H9 (cell line): ENCODE measurements at regions not wholly inside any gene's neighbourhood (a gene's known extent, or its start where the extent isn't known, plus 50 kb on each side); places are given as distances from the start of the nearest gene placed in this dataset.

Experiments used
- DNase-seq: peaks from one replicate; pipeline ENCODE4 v3.0.0-alpha.2; 2017
- H2AFZ ChIP-seq: one replicate; pipeline ENCODE4 v1.6.1; 2013; ENCODE audit warnings: mild to moderate bottlenecking, low read length, control low read depth, moderate library complexity
- H2AK5ac ChIP-seq: 2 replicates; pipeline ENCODE4 v1.6.1; 2013; ENCODE audit warnings: low read length, control low read depth, mixed read lengths; ENCODE audit not compliant: insufficient read length
- H2BK120ac ChIP-seq: one replicate; pipeline ENCODE4 v1.6.1; 2013; ENCODE audit warnings: low read depth, mild to moderate bottlenecking, low read length, control low read depth, inconsistent platforms; ENCODE audit not compliant: poor library complexity, severe bottlenecking
- H2BK12ac ChIP-seq: 2 replicates; pipeline ENCODE4 v1.6.1; 2013; ENCODE audit warnings: low read length, control low read depth, mixed read lengths, low read depth; ENCODE audit not compliant: insufficient read length
- H2BK15ac ChIP-seq: 2 replicates; pipeline ENCODE4 v1.6.1; 2013; ENCODE audit warnings: low read depth, low read length, control low read depth
- H2BK20ac ChIP-seq: one replicate; pipeline ENCODE4 v1.6.1; 2013; ENCODE audit warnings: low read depth, mild to moderate bottlenecking, low read length, control low read depth, inconsistent platforms; ENCODE audit not compliant: poor library complexity, severe bottlenecking
- H2BK5ac ChIP-seq: 2 replicates; pipeline ENCODE4 v1.6.1; 2013; ENCODE audit warnings: low read length, control low read depth, mixed read lengths; ENCODE audit not compliant: insufficient read length
- H3K14ac ChIP-seq: 2 replicates; pipeline ENCODE4 v1.6.1; 2013; ENCODE audit warnings: low read length, control low read depth; ENCODE audit not compliant: insufficient read depth
- H3K18ac ChIP-seq: 2 replicates; pipeline ENCODE4 v1.6.1; 2013; ENCODE audit warnings: low read depth, mild to moderate bottlenecking, mixed read lengths, low read length, control low read depth; ENCODE audit not compliant: insufficient read length
- H3K23ac ChIP-seq: 2 replicates; pipeline ENCODE4 v1.6.1; 2013; ENCODE audit warnings: low read length, control low read depth, mixed read lengths, low read depth; ENCODE audit not compliant: insufficient read length
- H3K23me2 ChIP-seq: 2 replicates; pipeline ENCODE4 v1.6.1; 2013; ENCODE audit warnings: low read depth, mild to moderate bottlenecking, mixed read lengths, low read length, control low read depth; ENCODE audit not compliant: insufficient read length, poor library complexity, severe bottlenecking
- H3K27ac ChIP-seq: 2 replicates; pipeline ENCODE4 v1.5.1; 2013; ENCODE audit warnings: low read length, control low read depth, mixed read lengths, low read depth; ENCODE audit not compliant: insufficient read length
- H3K27me3 ChIP-seq: 2 replicates; pipeline ENCODE4 v1.6.1; 2013; ENCODE audit warnings: low read length, control low read depth, inconsistent platforms; ENCODE audit not compliant: insufficient read depth
- H3K4ac ChIP-seq: 2 replicates; pipeline ENCODE4 v1.6.1; 2013; ENCODE audit warnings: low read depth, mild to moderate bottlenecking, control low read depth, inconsistent platforms, low read length, moderate library complexity
- H3K4me1 ChIP-seq: 2 replicates; pipeline ENCODE4 v1.6.1; 2013; ENCODE audit warnings: low read length, control low read depth, inconsistent platforms; ENCODE audit not compliant: insufficient read depth
- H3K4me2 ChIP-seq: 2 replicates; pipeline ENCODE4 v1.6.1; 2013; ENCODE audit warnings: low read length, control low read depth, mixed read lengths; ENCODE audit not compliant: insufficient read length, insufficient read depth
- H3K56ac ChIP-seq: 2 replicates; pipeline ENCODE4 v1.6.1; 2013; ENCODE audit warnings: low read depth, mild to moderate bottlenecking, mixed read lengths, low read length, control low read depth; ENCODE audit not compliant: insufficient read length
- H3K79me1 ChIP-seq: 2 replicates; pipeline ENCODE4 v1.6.1; 2013; ENCODE audit warnings: low read depth, mild to moderate bottlenecking, moderate library complexity, low read length, control low read depth, inconsistent platforms; ENCODE audit not compliant: insufficient read depth, poor library complexity, severe bottlenecking
- H3K79me2 ChIP-seq: 2 replicates; pipeline ENCODE4 v1.6.1; 2013; ENCODE audit warnings: low read length, control low read depth, inconsistent platforms; ENCODE audit not compliant: insufficient read depth
- H3K9ac ChIP-seq: 2 replicates; pipeline ENCODE4 v1.6.1; 2013; ENCODE audit warnings: low read length, control low read depth, mixed read lengths; ENCODE audit not compliant: insufficient read length; ENCODE audit errors: extremely low read depth
- H3K9me3 ChIP-seq: one replicate; pipeline ENCODE4 v1.6.1; 2013; ENCODE audit warnings: low read depth, low read length, inconsistent platforms; ENCODE audit not compliant: control insufficient read depth
- H3T11ph ChIP-seq: one replicate; pipeline ENCODE4 v1.6.1; 2013; ENCODE audit warnings: mild to moderate bottlenecking, low read length, control low read depth, inconsistent platforms
- H4K20me1 ChIP-seq: one replicate; pipeline ENCODE4 v1.6.1; 2013; ENCODE audit not compliant: control insufficient read depth, insufficient read length, insufficient read depth
- H4K5ac ChIP-seq: 2 replicates; pipeline ENCODE4 v1.6.1; 2013; ENCODE audit warnings: low read depth, mild to moderate bottlenecking, mixed read lengths, low read length, control low read depth; ENCODE audit not compliant: insufficient read length
- H4K8ac ChIP-seq: replicated peaks from 2 replicates; pipeline ENCODE4 v1.6.1; 2013; ENCODE audit warnings: low read length, control low read depth, mixed read lengths, low read depth; ENCODE audit not compliant: insufficient read length
- H4K91ac ChIP-seq: 2 replicates; pipeline ENCODE4 v1.6.1; 2013; ENCODE audit warnings: low read depth, mild to moderate bottlenecking, moderate library complexity, mixed read lengths, low read length, control low read depth; ENCODE audit not compliant: insufficient read length
- H3K27ac Mint-ChIP-seq, 3 experiments: 2 replicates in 2 of 3; 3 replicates in 1 of 3; pipeline ENCODE4 v1.8.0; 2020 to 2021; ENCODE audit warnings: mixed read lengths in 3 of 3, mild to moderate bottlenecking in 1 of 3, moderate library complexity in 1 of 3
- H3K27me3 Mint-ChIP-seq: 2 replicates; pipeline ENCODE4 v1.8.0; 2021; ENCODE audit warnings: low read depth, mild to moderate bottlenecking, moderate library complexity, mixed read lengths
- H3K36me3 Mint-ChIP-seq, 3 experiments: 2 replicates in 2 of 3; 3 replicates in 1 of 3; pipeline ENCODE4 v1.8.0; 2020 to 2021; ENCODE audit warnings: low read depth in 3 of 3, mixed read lengths in 3 of 3; ENCODE audit not compliant: insufficient read depth in 1 of 3
- H3K4me1 Mint-ChIP-seq, 2 experiments: 2 replicates each; pipeline ENCODE4 v1.8.0; 2020; ENCODE audit warnings: mixed read lengths in 2 of 2
- H3K4me3 Mint-ChIP-seq, 2 experiments: 2 replicates in 1 of 2; 3 replicates in 1 of 2; pipeline ENCODE4 v1.8.0; 2020 to 2021; ENCODE audit warnings: mild to moderate bottlenecking in 2 of 2, mixed read lengths in 2 of 2, moderate library complexity in 1 of 2
- H3K9me3 Mint-ChIP-seq, 2 experiments: 2 replicates in 1 of 2; 3 replicates in 1 of 2; pipeline ENCODE4 v1.8.0; 2020; ENCODE audit warnings: mild to moderate bottlenecking in 2 of 2, mixed read lengths in 2 of 2, moderate library complexity in 1 of 2
- WGBS: extraction: QIAGEN DNeasy Blood & Tissue Kit; methylation state at CpG from one replicate; pipeline ENCODE4 v1.1.7; 2013; ENCODE audit warnings: missing lambda C conversion rate, low lambda C conversion rate, mixed read lengths; ENCODE audit not compliant: insufficient read length; ENCODE audit errors: extremely low coverage; 5-methylcytosine and 5-hydroxymethylcytosine counted together
- TF ChIP-seq, protein P1 (sequence below): fragments of 200-600 bp; sonication (generic); conservative IDR thresholded peaks from 3 replicates; pipeline ENCODE4 v1.8.0; 2021; ENCODE audit warnings: antibody characterized with exemption, mild to moderate bottlenecking

DNA sequence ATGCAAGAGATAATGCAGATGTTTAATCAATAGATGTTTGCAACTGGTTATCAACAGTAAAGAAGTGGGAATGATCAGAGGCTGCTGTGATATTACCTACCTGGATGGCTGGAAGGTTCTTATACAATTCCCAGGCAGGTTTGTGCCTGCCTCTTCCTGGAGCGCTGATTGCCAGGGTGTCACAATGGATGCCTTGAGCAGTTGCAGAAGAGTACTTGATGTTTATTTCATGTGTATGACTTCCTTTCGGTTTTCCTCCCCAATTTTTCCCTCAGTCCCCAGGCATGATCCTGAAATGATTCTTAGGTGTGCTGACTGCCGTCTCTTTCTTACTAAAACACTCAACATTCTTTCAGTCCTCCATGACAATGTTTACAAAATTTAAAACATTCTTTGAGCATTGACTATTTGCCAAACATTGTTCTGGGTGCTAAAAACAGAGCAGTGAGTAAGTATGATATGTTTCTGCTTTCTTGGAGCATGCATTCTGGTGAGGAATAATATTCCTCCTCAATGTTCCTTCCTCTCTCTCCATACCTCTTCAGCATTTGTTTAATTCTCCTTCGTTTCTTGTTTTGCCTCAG lies 416.6 kb upstream of the TRIB2 start:
- no peak overlapping the region for H3K23ac ChIP-seq
- H3K4me2 ChIP-seq = no peak overlapping the region
- Mint-ChIP-seq H3K4me3 (no peak overlapping the region), H3K27me3 (no peaks in the 10 kb centered on the region), H3K27ac (no peak overlapping the region), H3K4me1 (peaks cover 11 to 16% of the 10 kb centered on the region in 2 experiments), H3K9me3 (no peaks in the 10 kb centered on the region; a peak in 1 of 5 replicates), H3K36me3 (no peaks in the 10 kb centered on the region; a peak in 1 of 7 replicates)
- H2BK5ac ChIP-seq = no peak overlapping the region
- no peak overlapping the region for H3T11ph ChIP-seq
- H2BK20ac ChIP-seq = no peak overlapping the region
- TF ChIP-seq, protein P1, sequence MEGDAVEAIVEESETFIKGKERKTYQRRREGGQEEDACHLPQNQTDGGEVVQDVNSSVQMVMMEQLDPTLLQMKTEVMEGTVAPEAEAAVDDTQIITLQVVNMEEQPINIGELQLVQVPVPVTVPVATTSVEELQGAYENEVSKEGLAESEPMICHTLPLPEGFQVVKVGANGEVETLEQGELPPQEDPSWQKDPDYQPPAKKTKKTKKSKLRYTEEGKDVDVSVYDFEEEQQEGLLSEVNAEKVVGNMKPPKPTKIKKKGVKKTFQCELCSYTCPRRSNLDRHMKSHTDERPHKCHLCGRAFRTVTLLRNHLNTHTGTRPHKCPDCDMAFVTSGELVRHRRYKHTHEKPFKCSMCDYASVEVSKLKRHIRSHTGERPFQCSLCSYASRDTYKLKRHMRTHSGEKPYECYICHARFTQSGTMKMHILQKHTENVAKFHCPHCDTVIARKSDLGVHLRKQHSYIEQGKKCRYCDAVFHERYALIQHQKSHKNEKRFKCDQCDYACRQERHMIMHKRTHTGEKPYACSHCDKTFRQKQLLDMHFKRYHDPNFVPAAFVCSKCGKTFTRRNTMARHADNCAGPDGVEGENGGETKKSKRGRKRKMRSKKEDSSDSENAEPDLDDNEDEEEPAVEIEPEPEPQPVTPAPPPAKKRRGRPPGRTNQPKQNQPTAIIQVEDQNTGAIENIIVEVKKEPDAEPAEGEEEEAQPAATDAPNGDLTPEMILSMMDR = no peak
- H2AFZ ChIP-seq = no peak overlapping the region
- no peak overlapping the region for H2AK5ac ChIP-seq
- H4K20me1 ChIP-seq = no peaks in the 10 kb centered on the region
- H3K79me2 ChIP-seq = no peaks in the 10 kb centered on the region
- H4K8ac ChIP-seq = no peak overlapping the region
- DNase-seq = no peak
- no peak overlapping the region for H3K56ac ChIP-seq
- no peak overlapping the region for H3K27ac ChIP-seq
- H3K4ac ChIP-seq = no peak overlapping the region
- no peak overlapping the region for H2BK15ac ChIP-seq
- no peaks in the 10 kb centered on the region for H3K27me3 ChIP-seq
- no CpG with 5 or more reads among the region's 4 CpGs for WGBS
- H3K9ac ChIP-seq = no peak overlapping the region
- H4K91ac ChIP-seq = no peak overlapping the region
- H3K4me1 ChIP-seq = no peaks in the 10 kb centered on the region
- no peak overlapping the region for H3K14ac ChIP-seq
- H3K79me1 ChIP-seq = no peaks in the 10 kb centered on the region
- no peaks in the 10 kb centered on the region for H3K23me2 ChIP-seq
- no peak overlapping the region for H4K5ac ChIP-seq
- no peak overlapping the region for H2BK120ac ChIP-seq
- H3K9me3 ChIP-seq = no peaks in the 10 kb centered on the region
- no peak overlapping the region for H2BK12ac ChIP-seq
- H3K18ac ChIP-seq = no peak overlapping the region
